ENCODE measurements at regions not wholly inside any gene's neighbourhood (a gene's known extent, or its start where the extent isn't known, plus 50 kb on each side); places are given as distances from the start of the nearest gene placed in this dataset.
A peak's percentile ranks its signal among the peaks of the same experiment; 100 is the strongest.

- no peak overlapping the region for H3K4me3 ChIP-seq (replicated peaks; ENCODE audit: insufficient read depth, low read length)
- TF ChIP-seq GABPA (IDR thresholded peaks at IDR 0.05; ENCODE audit: low read depth) (no peak), SPI1 (IDR thresholded peaks at IDR 0.05; ENCODE audit: borderline replicate concordance, low read depth) (no peak), REST (IDR thresholded peaks at IDR 0.05; ENCODE audit: insufficient replicate concordance, low read depth) (no peak), POLR2AphosphoS5 (IDR thresholded peaks at IDR 0.05; ENCODE audit: low read depth) (no peak), CTCF (IDR thresholded peaks at IDR 0.05; ENCODE audit: insufficient read depth, low read length) (no peak)
Observed at GRCh38 chr12:125324861-125325490, 259.7 kb downstream of the AACS start.

GRCh38 chr12:125329239-125330102, 264.2 kb downstream of the AACS start:
- DNase-seq (ENCODE audit: low read depth in 1 of 2, low spot score in 1 of 2) = no peak
- Histone ChIP-seq H3K4me3 (replicated peaks; ENCODE audit: insufficient read depth, low read length) (no peak overlapping the region), H3K27me3 (ENCODE audit: insufficient read depth, poor library complexity, severe bottlenecking) (no peaks in the 10 kb centered on the region), H3K27ac (replicated peaks) (no peak overlapping the region)
- TF ChIP-seq POLR2AphosphoS5 (IDR thresholded peaks at IDR 0.05; ENCODE audit: low read depth) (no peak), CTCF (IDR thresholded peaks at IDR 0.05; ENCODE audit: insufficient read depth, low read length) (no peak), GABPA (IDR thresholded peaks at IDR 0.05; ENCODE audit: low read depth) (no peak), REST (IDR thresholded peaks at IDR 0.05; ENCODE audit: insufficient replicate concordance, low read depth) (no peak)

More at GRCh38 chr12:125324861-125325490, 259.7 kb downstream of the AACS start:
- H3K27me3 ChIP-seq (ENCODE audit: insufficient read depth, poor library complexity, severe bottlenecking) = no peaks in the 10 kb centered on the region
- no peak for DNase-seq (ENCODE audit: low read depth in 1 of 2, low spot score in 1 of 2)
- H3K27ac ChIP-seq (replicated peaks) = no peak overlapping the region

GRCh38 chr12:125330645-125331341, 265.6 kb downstream of the AACS start:
- H3K4me3 ChIP-seq (replicated peaks; ENCODE audit: insufficient read depth, low read length) = no peak overlapping the region
- peak in 1 of 2 experiments; percentile 17 for DNase-seq (ENCODE audit: low read depth in 1 of 2, low spot score in 1 of 2)

More at GRCh38 chr12:125330645-125331341, 265.6 kb downstream of the AACS start:
- no peak for TF ChIP-seq GABPA (IDR thresholded peaks at IDR 0.05; ENCODE audit: low read depth)
- TF ChIP-seq CTCF (IDR thresholded peaks at IDR 0.05; ENCODE audit: insufficient read depth, low read length) = peak; percentile 33
- Histone ChIP-seq H3K27ac (replicated peaks) (no peak overlapping the region), H3K27me3 (ENCODE audit: insufficient read depth, poor library complexity, severe bottlenecking) (no peaks in the 10 kb centered on the region)

Data from HL-60 (cell line).